Left lung (tissue), 4 donors: ENCODE measurements at regions not wholly inside any gene's neighbourhood (a gene's known extent, or its start where the extent isn't known, plus 50 kb on each side); places are given as distances from the start of the nearest gene placed in this dataset.

ENCODE experiments used
- ATAC-seq: fragments of 200-7000 bp; cut with Tn5 transposase; one replicate; pipeline ENCODE4 v1.9.1; 2020; ENCODE audit warnings: moderate library complexity
- DNase-seq, 4 donors: peaks; one replicate each; pipeline ENCODE4 v3.0.0-alpha.2; 2013 to 2020
- H3K27ac ChIP-seq, 2 donors: fragments of 200-600 bp; sonication (generic) in 1 of 2; one replicate each; pipeline versions ENCODE4 v1.5.0 to v1.8.0; 2020 to 2021
- H3K27me3 ChIP-seq, 2 donors: fragments of 200-600 bp; sonication (generic) in 1 of 2; one replicate each; pipeline versions ENCODE4 v1.5.0 to v1.8.0; 2020 to 2021
- H3K36me3 ChIP-seq, 2 donors: fragments of 200-600 bp; sonication (generic) in 1 of 2; one replicate each; pipeline versions ENCODE4 v1.5.0 to v1.8.0; 2020 to 2021
- H3K4me1 ChIP-seq, 2 donors: fragments of 200-600 bp; one replicate each; pipeline ENCODE4 v1.8.0; 2021
- H3K4me3 ChIP-seq, 2 donors: fragments of 200-600 bp; sonication (generic) in 1 of 2; one replicate each; pipeline versions ENCODE4 v1.5.0 to v1.8.0; 2020 to 2021; ENCODE audit warnings: mild to moderate bottlenecking in 1 of 2
- H3K9me3 ChIP-seq, 2 donors: fragments of 200-600 bp; sonication (generic) in 1 of 2; one replicate each; pipeline versions ENCODE4 v1.5.0 to v1.8.0; 2020 to 2021
- intact Hi-C, 2 donors: fragments of 100-400 bp; cut with DNase I; formaldehyde crosslinking; loops; one replicate each; pipeline versions ENCODE4 v1.11.2 to v1.14.2; 2022
- TF ChIP-seq, protein P1 (sequence below), 2 donors: fragments of 200-600 bp; sonication (generic) in 1 of 2; IDR thresholded peaks; one replicate each; pipeline versions ENCODE4 v1.5.0 to v1.8.0; 2021; ENCODE audit warnings: antibody characterized with exemption in 2 of 2
- donor health status: DM: no; HTN: yes; CAD: no.
- donor health status: DM: no; HTN: no; CAD: no.

DNA sequence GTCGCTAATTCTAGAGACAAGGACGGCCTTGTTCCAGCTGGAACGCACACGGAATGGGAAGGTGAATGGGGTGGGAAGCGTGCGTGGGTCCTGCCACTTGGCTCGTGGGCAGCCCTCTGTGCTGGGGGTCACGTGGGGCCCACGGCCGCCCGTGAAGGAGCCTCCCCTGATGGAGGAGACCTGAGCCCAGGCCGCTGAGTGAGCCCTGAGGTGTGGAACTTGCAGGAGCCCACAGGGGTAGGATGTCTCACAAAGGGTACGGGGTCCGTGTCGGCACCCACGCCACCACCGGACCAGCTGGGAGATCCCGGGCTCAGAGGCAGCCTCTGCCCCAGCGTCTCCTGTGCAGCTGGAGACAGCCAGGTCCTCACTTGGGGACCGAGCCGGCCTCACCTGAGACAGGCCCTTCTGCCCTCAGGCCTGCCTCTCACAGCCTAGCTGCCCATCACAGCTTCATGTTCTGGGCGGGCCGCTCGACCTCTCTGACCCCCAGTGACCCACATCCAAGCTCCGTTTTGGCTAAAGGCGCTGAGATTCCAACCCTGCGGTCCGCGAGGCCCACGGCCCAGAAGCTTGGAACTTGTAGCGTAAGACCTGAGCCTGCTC lies 84.8 kb downstream of the FOXL3 start:
- TF ChIP-seq, protein P1, sequence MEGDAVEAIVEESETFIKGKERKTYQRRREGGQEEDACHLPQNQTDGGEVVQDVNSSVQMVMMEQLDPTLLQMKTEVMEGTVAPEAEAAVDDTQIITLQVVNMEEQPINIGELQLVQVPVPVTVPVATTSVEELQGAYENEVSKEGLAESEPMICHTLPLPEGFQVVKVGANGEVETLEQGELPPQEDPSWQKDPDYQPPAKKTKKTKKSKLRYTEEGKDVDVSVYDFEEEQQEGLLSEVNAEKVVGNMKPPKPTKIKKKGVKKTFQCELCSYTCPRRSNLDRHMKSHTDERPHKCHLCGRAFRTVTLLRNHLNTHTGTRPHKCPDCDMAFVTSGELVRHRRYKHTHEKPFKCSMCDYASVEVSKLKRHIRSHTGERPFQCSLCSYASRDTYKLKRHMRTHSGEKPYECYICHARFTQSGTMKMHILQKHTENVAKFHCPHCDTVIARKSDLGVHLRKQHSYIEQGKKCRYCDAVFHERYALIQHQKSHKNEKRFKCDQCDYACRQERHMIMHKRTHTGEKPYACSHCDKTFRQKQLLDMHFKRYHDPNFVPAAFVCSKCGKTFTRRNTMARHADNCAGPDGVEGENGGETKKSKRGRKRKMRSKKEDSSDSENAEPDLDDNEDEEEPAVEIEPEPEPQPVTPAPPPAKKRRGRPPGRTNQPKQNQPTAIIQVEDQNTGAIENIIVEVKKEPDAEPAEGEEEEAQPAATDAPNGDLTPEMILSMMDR (IDR thresholded peaks at IDR 0.05) = no peak

GRCh38 chr7:375321-375831 lies 85.4 kb downstream of the FOXL3 start:
- peaks cover 9 to 15% of the 10 kb centered on the region in 2 donors for H3K4me1 ChIP-seq
- H3K27ac ChIP-seq = no peak overlapping the region
- ATAC-seq (no peak), DNase-seq (peak in 2 of 4 donors; percentile 29 to 73)
- H3K27me3 ChIP-seq = peaks cover 0 to 50% of the 10 kb centered on the region in 2 donors
- TF ChIP-seq, protein P1 (IDR thresholded peaks at IDR 0.05) = no peak
- no peaks in the 10 kb centered on the region for H3K9me3 ChIP-seq
- no peak overlapping the region for H3K4me3 ChIP-seq
- intact Hi-C loops = no loop called here
- H3K36me3 ChIP-seq = no peaks in the 10 kb centered on the region

More for the DNA sequence above, 84.8 kb downstream of the FOXL3 start:
- Histone ChIP-seq H3K9me3 (no peaks in the 10 kb centered on the region), H3K27ac (no peak overlapping the region), H3K36me3 (no peaks in the 10 kb centered on the region), H3K27me3 (peaks cover 0 to 45% of the 10 kb centered on the region in 2 donors), H3K4me3 (no peak overlapping the region), H3K4me1 (peaks cover 9 to 11% of the 10 kb centered on the region in 2 donors)
- DNase-seq = peak in 1 of 4 donors; percentile 75
- ATAC-seq = no peak
- intact Hi-C loops = no loop called here

DNA sequence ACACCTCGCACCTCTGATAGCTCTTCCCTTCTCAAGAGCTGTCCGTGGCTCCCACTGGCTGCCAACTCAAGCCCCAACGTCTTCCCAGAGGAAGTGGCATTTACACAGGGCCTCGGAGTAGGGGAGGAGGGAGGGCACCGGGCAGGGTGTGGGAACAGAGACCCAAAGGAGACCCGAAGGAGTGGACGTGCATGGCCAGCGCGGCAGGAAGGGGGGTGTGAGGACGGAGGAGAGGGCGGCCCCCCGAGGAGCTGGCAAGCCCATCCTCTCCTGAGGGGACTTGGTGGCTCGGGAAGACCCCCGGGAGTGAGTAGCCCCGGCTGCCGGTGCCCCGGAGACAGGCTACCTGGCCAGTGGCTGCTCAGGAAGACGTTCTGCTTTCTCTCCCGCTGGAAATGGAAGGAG lies 85.9 kb downstream of the FOXL3 start:
- Histone ChIP-seq H3K9me3 (no peaks in the 10 kb centered on the region), H3K4me1 (peaks cover 9 to 18% of the 10 kb centered on the region in 2 donors), H3K27me3 (peaks cover 0 to 54% of the 10 kb centered on the region in 2 donors), H3K27ac (no peak overlapping the region), H3K4me3 (no peak overlapping the region), H3K36me3 (no peaks in the 10 kb centered on the region)
- DNase-seq (peak in 1 of 4 donors; percentile 62), ATAC-seq (no peak)
- intact Hi-C loops = no loop called here
- TF ChIP-seq, protein P1 (IDR thresholded peaks at IDR 0.05) = no peak

DNA sequence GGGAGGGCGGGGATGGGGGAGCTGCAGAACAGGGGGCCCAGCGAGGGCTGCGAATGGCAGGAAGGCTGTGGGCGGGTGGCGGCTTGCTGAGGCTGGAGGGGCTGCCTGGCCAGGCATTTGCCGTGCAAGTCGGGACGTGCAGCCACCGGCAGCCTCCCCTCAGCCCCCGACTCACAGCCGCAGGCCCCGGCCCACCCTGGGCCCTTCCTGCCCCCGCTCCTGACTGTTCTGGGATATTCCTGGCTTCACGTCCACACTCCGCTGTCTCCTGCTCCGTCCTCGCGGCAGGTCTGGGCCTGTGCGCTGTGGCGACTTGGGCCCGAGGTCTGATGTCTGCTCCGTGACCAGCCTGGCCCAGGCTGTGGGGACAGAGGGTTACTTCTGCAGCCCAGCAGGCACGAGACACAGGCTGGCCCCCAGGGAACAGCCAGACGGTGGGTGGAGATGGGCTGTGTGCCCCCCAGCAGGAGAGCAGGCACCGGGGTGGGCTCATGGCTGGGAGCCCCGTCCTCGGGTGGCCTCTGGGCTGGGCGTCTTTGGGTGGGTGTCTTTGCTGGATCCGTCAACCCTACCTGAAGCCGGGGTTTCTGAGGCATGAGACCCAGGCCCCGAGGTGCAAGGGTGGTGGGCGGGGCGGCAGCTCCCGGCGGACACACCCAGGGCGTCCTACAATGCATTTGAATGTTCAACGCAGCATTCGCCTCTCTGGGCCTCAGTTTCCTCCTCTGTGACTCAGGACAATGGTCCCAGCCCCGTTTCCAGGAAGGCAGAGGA lies 86.5 kb downstream of the FOXL3 start:
- Histone ChIP-seq H3K4me3 (no peak overlapping the region), H3K4me1 (peaks cover 9 to 19% of the 10 kb centered on the region in 2 donors), H3K36me3 (no peaks in the 10 kb centered on the region), H3K27ac (no peak overlapping the region), H3K9me3 (no peaks in the 10 kb centered on the region), H3K27me3 (peaks cover 0 to 59% of the 10 kb centered on the region in 2 donors)
- peak in 2 of 4 donors; percentile 29 to 68 for DNase-seq
- ATAC-seq = no peak
- TF ChIP-seq, protein P1 (IDR thresholded peaks at IDR 0.05) = no peak
- intact Hi-C loops = no loop called here
